ENCODE measurements at regions not wholly inside any gene's neighbourhood (a gene's known extent, or its start where the extent isn't known, plus 50 kb on each side); places are given as distances from the start of the nearest gene placed in this dataset.

- DNase-seq = no peak
Measured at GRCh38 chr18:45447355-45448265, 167.7 kb upstream of the SLC14A2 start.

GRCh38 chr18:45448871-45449270 is 166.4 kb upstream of the SLC14A2 start:
- DNase-seq = no peak

GRCh38 chr18:45449418-45450227 is 165.7 kb upstream of the SLC14A2 start:
- no peak for DNase-seq

- DNase-seq = no peak
Measured at GRCh38 chr18:45456090-45457021, 158.9 kb upstream of the SLC14A2 start.

- DNase-seq = no peak
Measured at GRCh38 chr18:45458033-45458432, 157.2 kb upstream of the SLC14A2 start.

GRCh38 chr18:45462179-45462578 is 153.1 kb upstream of the SLC14A2 start:
- no peak for DNase-seq

- no peak for DNase-seq
Measured at GRCh38 chr18:45463451-45463850, 151.8 kb upstream of the SLC14A2 start.

GRCh38 chr18:45464619-45465018 is 150.7 kb upstream of the SLC14A2 start:
- peak; percentile 36 for DNase-seq

- no peak for DNase-seq
Measured at GRCh38 chr18:45467293-45467692, 148.0 kb upstream of the SLC14A2 start.

- no peak for DNase-seq
Measured at GRCh38 chr18:45467945-45468344, 147.3 kb upstream of the SLC14A2 start.

- DNase-seq = no peak
Measured at GRCh38 chr18:45478889-45479288, 136.4 kb upstream of the SLC14A2 start.

- no peak for DNase-seq
Measured at GRCh38 chr18:45480219-45481015, 134.9 kb upstream of the SLC14A2 start.

GRCh38 chr18:45481821-45482220 is 133.5 kb upstream of the SLC14A2 start:
- no peak for DNase-seq

GRCh38 chr18:45482286-45482685 is 133.0 kb upstream of the SLC14A2 start:
- DNase-seq = no peak

- no peak for DNase-seq
Measured at GRCh38 chr18:45487581-45487980, 127.7 kb upstream of the SLC14A2 start.

GRCh38 chr18:45488645-45489044 is 126.6 kb upstream of the SLC14A2 start:
- DNase-seq = no peak

- no peak for DNase-seq
Measured at GRCh38 chr18:45493830-45494229, 121.4 kb upstream of the SLC14A2 start.

GRCh38 chr18:45494811-45495210 is 120.5 kb upstream of the SLC14A2 start:
- no peak for DNase-seq

- DNase-seq = no peak
Measured at GRCh38 chr18:45496741-45497140, 118.5 kb upstream of the SLC14A2 start.

- no peak for DNase-seq
Measured at GRCh38 chr18:45497595-45498286, 117.5 kb upstream of the SLC14A2 start.

GRCh38 chr18:45498287-45498658 is 117.0 kb upstream of the SLC14A2 start:
- DNase-seq = no peak
